Activated T-helper 1 cell treated with anti-CD3 and anti-CD28 coated beads, Interleukin-2, amount 50 U/mL, for 16 hours (primary cell): ENCODE measurements at regions not wholly inside any gene's neighbourhood (a gene's known extent, or its start where the extent isn't known, plus 50 kb on each side); places are given as distances from the start of the nearest gene placed in this dataset.

Experiments used
- DNase-seq, 2 donors: peaks; one replicate each; pipeline ENCODE4 v3.0.0-alpha.2; 2020; ENCODE audit warnings: low read depth in 1 of 2, low spot score in 1 of 2

GRCh38 chr3:177554895-177555759 is 357.8 kb upstream of the TBL1XR1 start:
- DNase-seq, result no peak

- no peak for DNase-seq
Measured at GRCh38 chr3:177557548-177557947, 360.3 kb upstream of the TBL1XR1 start.

- DNase-seq, result no peak
Measured at GRCh38 chr3:177561365-177561764, 364.1 kb upstream of the TBL1XR1 start.

- no peak for DNase-seq
Measured at GRCh38 chr3:177561769-177562392, 364.6 kb upstream of the TBL1XR1 start.

GRCh38 chr3:177563243-177563780 is 366.0 kb upstream of the TBL1XR1 start:
- no peak for DNase-seq

- no peak for DNase-seq
Measured at GRCh38 chr3:177563792-177564191, 366.5 kb upstream of the TBL1XR1 start.

GRCh38 chr3:177565981-177566380 is 368.7 kb upstream of the TBL1XR1 start:
- no peak for DNase-seq

GRCh38 chr3:177567833-177568232 is 370.6 kb upstream of the TBL1XR1 start:
- DNase-seq, result no peak

GRCh38 chr3:177569193-177569592 is 371.9 kb upstream of the TBL1XR1 start:
- DNase-seq, result no peak

GRCh38 chr3:177569875-177570657 is 372.8 kb upstream of the TBL1XR1 start:
- DNase-seq, result no peak

GRCh38 chr3:177571271-177571943 is 374.1 kb upstream of the TBL1XR1 start:
- no peak for DNase-seq

GRCh38 chr3:177571944-177572315 is 374.6 kb upstream of the TBL1XR1 start:
- no peak for DNase-seq

- DNase-seq, result no peak
Measured at GRCh38 chr3:177574222-177574856, 377.1 kb upstream of the TBL1XR1 start.

- no peak for DNase-seq
Measured at GRCh38 chr3:177576746-177577145, 379.5 kb upstream of the TBL1XR1 start.

- no peak for DNase-seq
Measured at GRCh38 chr3:177578488-177578887, 381.2 kb upstream of the TBL1XR1 start.

- no peak for DNase-seq
Measured at GRCh38 chr3:177579419-177579818, 382.1 kb upstream of the TBL1XR1 start.

GRCh38 chr3:177580437-177580836 is 383.2 kb upstream of the TBL1XR1 start:
- DNase-seq, result no peak

GRCh38 chr3:177585271-177585670 is 388.0 kb upstream of the TBL1XR1 start:
- DNase-seq, result no peak

GRCh38 chr3:177589041-177589650 is 391.9 kb upstream of the TBL1XR1 start:
- DNase-seq, result no peak

GRCh38 chr3:177589911-177590381 is 392.7 kb upstream of the TBL1XR1 start:
- no peak for DNase-seq
